HEK293 (cell line): ENCODE measurements at regions not wholly inside any gene's neighbourhood (a gene's known extent, or its start where the extent isn't known, plus 50 kb on each side); places are given as distances from the start of the nearest gene placed in this dataset.

Source experiments
- CTCF ChIA-PET: fragments of 350-600 bp; formaldehyde crosslinking; extraction: SDS; loops from one replicate; lab custom pipeline; 2021; ENCODE audit warnings: antibody characterized with exemption; lab: Yijun Ruan, JAX
- POLR2A ChIA-PET: fragments of 300-600 bp; formaldehyde crosslinking; extraction: SDS; loops from one replicate; lab custom pipeline; 2020; ENCODE audit warnings: antibody characterized with exemption, inconsistent platforms; lab: Yijun Ruan, JAX
- H3K27ac ChIP-seq: fragments of 200-500 bp; sonication (Bioruptor generic); 2 replicates; pipeline ENCODE4 v1.5.1; 2014; ENCODE audit warnings: low read depth, low read length, control low read depth, inconsistent platforms; ENCODE audit errors: extremely low read depth
- H3K36me3 ChIP-seq, 2 experiments: fragments of 200-500 bp in 1 of 2; sonication (Bioruptor generic) in 1 of 2; 1 replicate in 1 of 2; 2 replicates in 1 of 2; pipeline ENCODE4 v1.5.1; 2014 to 2017; ENCODE audit warnings: inconsistent platforms in 2 of 2, low read length in 2 of 2; ENCODE audit not compliant: control insufficient read depth in 2 of 2, insufficient read depth in 1 of 2
- H3K4me1 ChIP-seq: fragments of 200-500 bp; sonication (Bioruptor generic); 2 replicates; pipeline ENCODE4 v1.5.1; 2014; ENCODE audit warnings: mild to moderate bottlenecking, low read length, inconsistent platforms; ENCODE audit not compliant: control insufficient read depth, insufficient read depth
- H3K4me3 ChIP-seq: 2 replicates; pipeline ENCODE4 v1.5.1; 2011; ENCODE audit warnings: low read depth, mild to moderate bottlenecking, control low read depth, low read length, moderate library complexity
- H3K9me3 ChIP-seq: fragments of 200-500 bp; sonication (Bioruptor generic); 2 replicates; pipeline ENCODE4 v1.5.1; 2014; ENCODE audit warnings: low read depth, low read length, inconsistent platforms; ENCODE audit not compliant: control insufficient read depth, insufficient read depth
- KLF10 ChIP-seq: fragments of 450-650 bp; IDR thresholded peaks from 2 replicates; pipeline ENCODE4 v1.5.1; 2018; ENCODE audit warnings: missing biosample characterization, mild to moderate bottlenecking, missing genetic modification characterization
- MZF1 ChIP-seq: fragments of 450-650 bp; formaldehyde crosslinking; IDR thresholded peaks from 2 replicates; pipeline ENCODE4 v1.5.1; 2017; ENCODE audit warnings: missing biosample characterization, missing genetic modification characterization, borderline replicate concordance
- SCRT1 ChIP-seq: fragments of 450-650 bp; formaldehyde crosslinking; IDR thresholded peaks from 2 replicates; pipeline ENCODE4 v1.5.1; 2016; ENCODE audit warnings: missing biosample characterization, missing genetic modification characterization, borderline replicate concordance
- SP2 ChIP-seq: fragments of 450-650 bp; formaldehyde crosslinking; IDR thresholded peaks from 2 replicates; pipeline ENCODE4 v1.5.1; 2016; ENCODE audit warnings: missing biosample characterization, missing genetic modification characterization
- ZFHX2 ChIP-seq: fragments of 450-650 bp; formaldehyde crosslinking; conservative IDR thresholded peaks from 2 replicates; pipeline ENCODE4 v1.5.1; 2016; ENCODE audit warnings: missing biosample characterization, missing genetic modification characterization
- ZNF157 ChIP-seq: fragments of 450-650 bp; formaldehyde crosslinking; IDR thresholded peaks from 2 replicates; pipeline ENCODE4 v1.5.1; 2016; ENCODE audit warnings: missing biosample characterization, missing genetic modification characterization
- ZNF174 ChIP-seq: fragments of 450-650 bp; formaldehyde crosslinking; IDR thresholded peaks from 2 replicates; pipeline ENCODE4 v1.5.0; 2017; ENCODE audit warnings: missing biosample characterization, mild to moderate bottlenecking, missing genetic modification characterization
- ZNF311 ChIP-seq: fragments of 450-650 bp; formaldehyde crosslinking; IDR thresholded peaks from 2 replicates; pipeline ENCODE4 v1.5.1; 2017; ENCODE audit warnings: missing biosample characterization, missing genetic modification characterization, borderline replicate concordance
- ZNF366 ChIP-seq: fragments of 450-650 bp; formaldehyde crosslinking; conservative IDR thresholded peaks from 2 replicates; pipeline ENCODE4 v1.5.1; 2016; ENCODE audit warnings: missing biosample characterization, missing genetic modification characterization
- ZNF394 ChIP-seq: fragments of 450-650 bp; formaldehyde crosslinking; IDR thresholded peaks from 2 replicates; pipeline ENCODE4 v1.5.1; 2016; ENCODE audit warnings: missing biosample characterization, missing genetic modification characterization, mild to moderate bottlenecking, moderate library complexity, borderline replicate concordance
- ZNF707 ChIP-seq: fragments of 450-650 bp; formaldehyde crosslinking; IDR thresholded peaks from 2 replicates; pipeline ENCODE4 v1.5.1; 2016; ENCODE audit warnings: missing biosample characterization, missing genetic modification characterization
- ZNF768 ChIP-seq: fragments of 450-650 bp; formaldehyde crosslinking; IDR thresholded peaks from 2 replicates; pipeline ENCODE4 v1.5.1; 2018; ENCODE audit warnings: missing biosample characterization, mild to moderate bottlenecking, missing genetic modification characterization
- ZNF792 ChIP-seq: fragments of 450-650 bp; formaldehyde crosslinking; IDR thresholded peaks from 2 replicates; pipeline ENCODE4 v1.5.1; 2016; ENCODE audit warnings: missing biosample characterization, missing genetic modification characterization
- ZNF837 ChIP-seq: fragments of 450-650 bp; formaldehyde crosslinking; IDR thresholded peaks from 2 replicates; pipeline ENCODE4 v1.5.1; 2016; ENCODE audit warnings: missing biosample characterization, missing genetic modification characterization
- ZSCAN30 ChIP-seq: fragments of 450-650 bp; IDR thresholded peaks from 2 replicates; pipeline ENCODE4 v1.5.1; 2018; ENCODE audit warnings: missing biosample characterization, mild to moderate bottlenecking, missing genetic modification characterization, moderate library complexity
- ZXDB ChIP-seq: fragments of 450-650 bp; formaldehyde crosslinking; IDR thresholded peaks from 2 replicates; pipeline ENCODE4 v1.5.1; 2016; ENCODE audit warnings: missing biosample characterization, missing genetic modification characterization
- TF ChIP-seq, protein P1 (sequence below): fragments of 450-650 bp; formaldehyde crosslinking; IDR thresholded peaks from 2 replicates; pipeline ENCODE4 v1.5.1; 2016; ENCODE audit warnings: missing biosample characterization, missing genetic modification characterization
- TF ChIP-seq, protein P2 (sequence below): fragments of 450-650 bp; formaldehyde crosslinking; IDR thresholded peaks from 2 replicates; pipeline ENCODE4 v1.5.1; 2016; ENCODE audit warnings: missing biosample characterization, missing genetic modification characterization, low read depth
- TF ChIP-seq, protein P3 (sequence below): fragments of 450-650 bp; formaldehyde crosslinking; IDR thresholded peaks from 2 replicates; pipeline ENCODE4 v1.5.1; 2016; ENCODE audit warnings: missing biosample characterization, missing genetic modification characterization
- TF ChIP-seq, protein P4 (sequence below): fragments of 450-650 bp; formaldehyde crosslinking; IDR thresholded peaks from 2 replicates; pipeline ENCODE4 v1.5.1; 2016; ENCODE audit warnings: missing biosample characterization, missing genetic modification characterization
- TF ChIP-seq, protein P5 (sequence below): fragments of 450-650 bp; formaldehyde crosslinking; IDR thresholded peaks from 2 replicates; pipeline ENCODE4 v1.5.1; 2017; ENCODE audit warnings: missing biosample characterization, missing genetic modification characterization

DNA sequence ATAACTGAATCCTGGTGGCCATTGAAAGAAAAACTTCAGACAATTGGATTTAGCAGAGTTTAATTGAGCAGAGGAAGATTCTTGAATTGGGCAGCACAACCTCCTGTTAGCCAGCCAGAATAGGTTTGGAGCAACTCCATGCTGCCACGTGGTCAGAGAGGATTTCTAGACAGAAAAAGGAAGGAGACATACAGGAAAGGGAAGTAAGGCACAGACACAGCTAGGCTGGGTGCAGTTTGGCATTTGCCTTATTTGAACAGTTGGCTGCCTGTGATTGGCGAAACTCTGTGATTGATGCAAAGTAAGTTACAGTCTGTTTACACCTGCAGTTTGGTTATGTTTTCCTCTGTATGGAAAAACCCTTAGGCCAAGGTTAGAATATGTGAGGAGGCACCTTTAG, 85.8 kb upstream of the SPATA13 start:
- POLR2A ChIA-PET, result no interaction called here
- TF ChIP-seq ZNF394 (tag by site-specific recombination), result no peak
- TF ChIP-seq ZNF157 (tag by site-specific recombination), result no peak
- TF ChIP-seq ZXDB, result no peak
- TF ChIP-seq, protein P1, sequence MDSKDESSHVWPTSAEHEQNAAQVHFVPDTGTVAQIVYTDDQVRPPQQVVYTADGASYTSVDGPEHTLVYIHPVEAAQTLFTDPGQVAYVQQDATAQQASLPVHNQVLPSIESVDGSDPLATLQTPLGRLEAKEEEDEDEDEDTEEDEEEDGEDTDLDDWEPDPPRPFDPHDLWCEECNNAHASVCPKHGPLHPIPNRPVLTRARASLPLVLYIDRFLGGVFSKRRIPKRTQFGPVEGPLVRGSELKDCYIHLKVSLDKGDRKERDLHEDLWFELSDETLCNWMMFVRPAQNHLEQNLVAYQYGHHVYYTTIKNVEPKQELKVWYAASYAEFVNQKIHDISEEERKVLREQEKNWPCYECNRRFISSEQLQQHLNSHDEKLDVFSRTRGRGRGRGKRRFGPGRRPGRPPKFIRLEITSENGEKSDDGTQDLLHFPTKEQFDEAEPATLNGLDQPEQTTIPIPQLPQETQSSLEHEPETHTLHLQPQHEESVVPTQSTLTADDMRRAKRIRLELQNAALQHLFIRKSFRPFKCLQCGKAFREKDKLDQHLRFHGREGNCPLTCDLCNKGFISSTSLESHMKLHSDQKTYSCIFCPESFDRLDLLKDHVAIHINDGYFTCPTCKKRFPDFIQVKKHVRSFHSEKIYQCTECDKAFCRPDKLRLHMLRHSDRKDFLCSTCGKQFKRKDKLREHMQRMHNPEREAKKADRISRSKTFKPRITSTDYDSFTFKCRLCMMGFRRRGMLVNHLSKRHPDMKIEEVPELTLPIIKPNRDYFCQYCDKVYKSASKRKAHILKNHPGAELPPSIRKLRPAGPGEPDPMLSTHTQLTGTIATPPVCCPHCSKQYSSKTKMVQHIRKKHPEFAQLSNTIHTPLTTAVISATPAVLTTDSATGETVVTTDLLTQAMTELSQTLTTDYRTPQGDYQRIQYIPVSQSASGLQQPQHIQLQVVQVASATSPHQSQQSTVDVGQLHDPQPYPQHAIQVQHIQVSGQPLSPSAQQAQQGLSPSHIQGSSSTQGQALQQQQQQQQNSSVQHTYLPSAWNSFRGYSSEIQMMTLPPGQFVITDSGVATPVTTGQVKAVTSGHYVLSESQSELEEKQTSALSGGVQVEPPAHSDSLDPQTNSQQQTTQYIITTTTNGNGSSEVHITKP (tag by site-specific recombination), result no peak
- no peak for TF ChIP-seq MZF1 (tag by site-specific recombination)
- no peak for TF ChIP-seq ZFHX2 (tag by site-specific recombination)
- TF ChIP-seq, protein P2, sequence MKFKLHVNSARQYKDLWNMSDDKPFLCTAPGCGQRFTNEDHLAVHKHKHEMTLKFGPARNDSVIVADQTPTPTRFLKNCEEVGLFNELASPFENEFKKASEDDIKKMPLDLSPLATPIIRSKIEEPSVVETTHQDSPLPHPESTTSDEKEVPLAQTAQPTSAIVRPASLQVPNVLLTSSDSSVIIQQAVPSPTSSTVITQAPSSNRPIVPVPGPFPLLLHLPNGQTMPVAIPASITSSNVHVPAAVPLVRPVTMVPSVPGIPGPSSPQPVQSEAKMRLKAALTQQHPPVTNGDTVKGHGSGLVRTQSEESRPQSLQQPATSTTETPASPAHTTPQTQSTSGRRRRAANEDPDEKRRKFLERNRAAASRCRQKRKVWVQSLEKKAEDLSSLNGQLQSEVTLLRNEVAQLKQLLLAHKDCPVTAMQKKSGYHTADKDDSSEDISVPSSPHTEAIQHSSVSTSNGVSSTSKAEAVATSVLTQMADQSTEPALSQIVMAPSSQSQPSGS (tag by site-specific recombination), result no peak
- TF ChIP-seq SP2, result no peak
- TF ChIP-seq SCRT1 (tag by site-specific recombination), result no peak
- no peak for TF ChIP-seq ZNF311 (tag by site-specific recombination)
- TF ChIP-seq ZNF768 (tag by site-specific recombination), result no peak
- TF ChIP-seq, all 188 proteins: peak for 0
- Histone ChIP-seq H3K27ac (no peak overlapping the region), H3K36me3 (no peaks in the 10 kb centered on the region), H3K4me1 (no peaks in the 10 kb centered on the region), H3K9me3 (no peaks in the 10 kb centered on the region), H3K4me3 (no peak overlapping the region)
- CTCF ChIA-PET, result no interaction called here

DNA sequence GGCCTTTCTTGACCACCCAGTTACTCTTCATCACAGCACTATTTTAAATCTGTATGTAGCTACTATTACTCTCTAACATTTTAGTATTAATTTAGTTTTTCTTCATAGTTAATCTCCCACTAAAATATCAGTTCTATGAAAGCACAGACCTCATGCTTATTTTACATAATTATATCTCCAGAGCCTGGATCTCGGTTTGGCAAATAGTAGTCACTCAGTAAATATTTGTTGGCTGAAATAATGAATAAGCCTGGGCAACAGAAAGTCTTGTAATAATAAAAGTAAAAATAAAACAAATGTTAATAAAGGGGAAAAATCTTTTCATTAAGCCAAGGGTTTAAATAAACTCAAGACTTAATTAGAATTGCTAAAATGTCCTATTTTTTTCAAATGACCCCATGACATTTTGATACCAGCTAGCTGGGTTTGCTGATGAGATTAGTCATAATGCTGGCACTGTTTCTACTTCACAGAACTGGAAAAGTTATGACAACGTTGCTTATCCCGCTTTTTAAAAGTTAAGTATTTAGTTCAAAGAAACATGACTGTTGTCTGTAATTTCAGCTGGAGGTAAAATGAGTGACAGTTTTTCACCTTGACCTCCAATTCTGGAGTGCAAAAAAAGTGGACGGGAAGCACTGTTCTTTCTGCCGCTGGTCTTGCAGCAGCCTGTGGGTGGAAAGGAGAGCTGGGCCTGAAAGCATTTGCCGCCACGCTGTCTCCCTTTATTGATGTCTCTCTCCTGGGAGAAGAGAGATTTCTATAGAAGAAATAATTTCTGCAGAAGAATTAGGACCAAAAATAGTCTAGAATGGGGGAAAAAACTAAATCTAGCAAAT, 85.2 kb upstream of the SPATA13 start:
- POLR2A ChIA-PET, result interaction anchor here (0.5 kb wide), 1 partner anchor 562 kb away, joined by 4 read pairs; no protein-coding TSS in a partner anchor
- CTCF ChIA-PET, result interaction anchor here (0.6 kb wide), 2 partner anchors 17 to 669 kb away, joined by 3 to 4 read pairs; no protein-coding TSS in a partner anchor
- H3K4me1 ChIP-seq, result no peaks in the 10 kb centered on the region
- no peak overlapping the region for H3K4me3 ChIP-seq
- H3K9me3 ChIP-seq, result no peaks in the 10 kb centered on the region
- no peak overlapping the region for H3K27ac ChIP-seq
- H3K36me3 ChIP-seq, result no peaks in the 10 kb centered on the region
- no peak for TF ChIP-seq ZNF792 (tag by site-specific recombination)
- no peak for TF ChIP-seq ZSCAN30 (tag by site-specific recombination)
- TF ChIP-seq ZNF707 (tag by site-specific recombination), result no peak
- no peak for TF ChIP-seq ZNF174 (tag by site-specific recombination)
- TF ChIP-seq, protein P3, sequence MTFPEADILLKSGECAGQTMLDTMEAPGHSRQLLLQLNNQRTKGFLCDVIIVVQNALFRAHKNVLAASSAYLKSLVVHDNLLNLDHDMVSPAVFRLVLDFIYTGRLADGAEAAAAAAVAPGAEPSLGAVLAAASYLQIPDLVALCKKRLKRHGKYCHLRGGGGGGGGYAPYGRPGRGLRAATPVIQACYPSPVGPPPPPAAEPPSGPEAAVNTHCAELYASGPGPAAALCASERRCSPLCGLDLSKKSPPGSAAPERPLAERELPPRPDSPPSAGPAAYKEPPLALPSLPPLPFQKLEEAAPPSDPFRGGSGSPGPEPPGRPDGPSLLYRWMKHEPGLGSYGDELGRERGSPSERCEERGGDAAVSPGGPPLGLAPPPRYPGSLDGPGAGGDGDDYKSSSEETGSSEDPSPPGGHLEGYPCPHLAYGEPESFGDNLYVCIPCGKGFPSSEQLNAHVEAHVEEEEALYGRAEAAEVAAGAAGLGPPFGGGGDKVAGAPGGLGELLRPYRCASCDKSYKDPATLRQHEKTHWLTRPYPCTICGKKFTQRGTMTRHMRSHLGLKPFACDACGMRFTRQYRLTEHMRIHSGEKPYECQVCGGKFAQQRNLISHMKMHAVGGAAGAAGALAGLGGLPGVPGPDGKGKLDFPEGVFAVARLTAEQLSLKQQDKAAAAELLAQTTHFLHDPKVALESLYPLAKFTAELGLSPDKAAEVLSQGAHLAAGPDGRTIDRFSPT (tag by site-specific recombination), result no peak
- TF ChIP-seq, protein P2 (tag by site-specific recombination), result no peak
- TF ChIP-seq ZNF837 (tag by site-specific recombination), result no peak
- no peak for TF ChIP-seq KLF10 (tag by site-specific recombination)
- TF ChIP-seq, protein P4, sequence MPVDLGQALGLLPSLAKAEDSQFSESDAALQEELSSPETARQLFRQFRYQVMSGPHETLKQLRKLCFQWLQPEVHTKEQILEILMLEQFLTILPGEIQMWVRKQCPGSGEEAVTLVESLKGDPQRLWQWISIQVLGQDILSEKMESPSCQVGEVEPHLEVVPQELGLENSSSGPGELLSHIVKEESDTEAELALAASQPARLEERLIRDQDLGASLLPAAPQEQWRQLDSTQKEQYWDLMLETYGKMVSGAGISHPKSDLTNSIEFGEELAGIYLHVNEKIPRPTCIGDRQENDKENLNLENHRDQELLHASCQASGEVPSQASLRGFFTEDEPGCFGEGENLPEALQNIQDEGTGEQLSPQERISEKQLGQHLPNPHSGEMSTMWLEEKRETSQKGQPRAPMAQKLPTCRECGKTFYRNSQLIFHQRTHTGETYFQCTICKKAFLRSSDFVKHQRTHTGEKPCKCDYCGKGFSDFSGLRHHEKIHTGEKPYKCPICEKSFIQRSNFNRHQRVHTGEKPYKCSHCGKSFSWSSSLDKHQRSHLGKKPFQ, result no peak
- no peak for TF ChIP-seq ZNF366 (tag by site-specific recombination)
- TF ChIP-seq, protein P5, sequence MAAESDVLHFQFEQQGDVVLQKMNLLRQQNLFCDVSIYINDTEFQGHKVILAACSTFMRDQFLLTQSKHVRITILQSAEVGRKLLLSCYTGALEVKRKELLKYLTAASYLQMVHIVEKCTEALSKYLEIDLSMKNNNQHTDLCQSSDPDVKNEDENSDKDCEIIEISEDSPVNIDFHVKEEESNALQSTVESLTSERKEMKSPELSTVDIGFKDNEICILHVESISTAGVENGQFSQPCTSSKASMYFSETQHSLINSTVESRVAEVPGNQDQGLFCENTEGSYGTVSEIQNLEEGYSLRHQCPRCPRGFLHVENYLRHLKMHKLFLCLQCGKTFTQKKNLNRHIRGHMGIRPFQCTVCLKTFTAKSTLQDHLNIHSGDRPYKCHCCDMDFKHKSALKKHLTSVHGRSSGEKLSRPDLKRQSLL (tag by site-specific recombination), result no peak
